HG02610 (cell line): ENCODE measurements at regions not wholly inside any gene's neighbourhood (a gene's known extent, or its start where the extent isn't known, plus 50 kb on each side); places are given as distances from the start of the nearest gene placed in this dataset.
"Not testable (repeated sequence)": the region's sequence is repeated elsewhere in the genome, so short reads cannot be mapped to it uniquely, and the experiment has no call there.

ENCODE experiments used
- ATAC-seq: cut with Tn5 transposase; IDR thresholded peaks from one replicate; pipeline ENCODE4 v1.9.1; 2021; ENCODE audit warnings: mild to moderate bottlenecking, moderate library complexity; ENCODE audit not compliant: unreplicated experiment

DNA sequence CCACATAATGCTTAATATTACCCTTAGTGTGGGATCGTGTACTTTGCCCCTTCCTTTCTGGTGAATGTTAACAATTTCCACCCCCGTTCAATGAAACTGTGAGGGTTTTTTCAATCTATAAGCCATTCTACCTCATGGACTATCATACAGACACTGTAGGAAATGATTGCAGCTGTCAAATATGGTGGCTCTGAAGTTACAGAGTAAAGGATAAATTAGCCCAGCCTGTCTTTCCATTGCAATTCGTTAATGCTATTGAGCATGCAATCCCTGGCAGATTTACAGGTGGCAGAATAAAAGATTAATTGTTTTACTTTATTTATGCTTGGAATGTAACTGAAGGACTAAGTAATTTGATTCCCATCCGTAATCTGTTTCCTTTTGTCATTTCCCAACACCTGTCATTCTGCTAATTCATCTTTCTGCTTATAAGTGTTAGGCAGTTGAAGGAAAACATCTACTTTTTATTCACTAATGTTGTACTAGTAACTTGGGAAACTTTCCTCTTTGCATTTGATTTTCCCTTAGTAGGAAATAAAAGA is 1211.6 kb upstream of the LRRN3 start:
- no peak for ATAC-seq

DNA sequence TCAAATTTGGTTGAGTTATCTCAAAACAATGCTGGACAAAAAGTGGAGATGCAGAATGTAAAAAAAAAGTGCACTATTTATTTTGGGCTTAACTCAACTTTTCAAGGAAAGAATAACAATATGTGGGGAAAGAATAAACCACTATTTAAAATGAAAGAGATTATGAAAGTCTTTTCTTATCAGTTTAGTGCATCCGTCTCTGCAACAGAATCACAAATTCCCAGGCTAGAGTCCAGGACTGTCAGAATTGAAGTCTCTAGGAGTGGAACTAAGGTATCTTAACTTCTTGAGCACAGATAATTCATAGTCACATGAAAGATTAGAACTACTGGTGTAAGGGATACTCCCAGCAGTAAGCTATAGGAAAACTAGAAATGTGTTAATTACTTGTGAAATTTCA is 1200.3 kb upstream of the LRRN3 start:
- no peak for ATAC-seq

DNA sequence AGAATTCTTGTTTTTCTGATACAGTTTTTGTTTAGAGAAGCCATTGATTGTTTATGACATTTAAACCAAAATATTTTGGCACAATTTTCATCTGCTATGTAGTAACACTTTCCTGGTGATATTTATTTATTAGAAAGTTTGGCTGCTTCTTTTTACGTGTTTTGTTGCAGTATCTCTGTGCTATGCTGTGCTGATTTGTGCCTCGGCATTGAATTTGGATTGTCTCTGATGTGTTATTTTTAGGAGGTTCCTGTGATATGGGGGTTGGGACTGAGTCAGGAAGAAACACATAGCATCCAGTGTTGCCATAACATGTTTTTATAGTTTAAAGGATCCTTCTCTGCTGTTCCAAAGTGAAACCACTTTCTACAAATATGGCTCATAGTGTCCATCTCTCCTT is 1197.7 kb upstream of the LRRN3 start:
- ATAC-seq, result no peak

DNA sequence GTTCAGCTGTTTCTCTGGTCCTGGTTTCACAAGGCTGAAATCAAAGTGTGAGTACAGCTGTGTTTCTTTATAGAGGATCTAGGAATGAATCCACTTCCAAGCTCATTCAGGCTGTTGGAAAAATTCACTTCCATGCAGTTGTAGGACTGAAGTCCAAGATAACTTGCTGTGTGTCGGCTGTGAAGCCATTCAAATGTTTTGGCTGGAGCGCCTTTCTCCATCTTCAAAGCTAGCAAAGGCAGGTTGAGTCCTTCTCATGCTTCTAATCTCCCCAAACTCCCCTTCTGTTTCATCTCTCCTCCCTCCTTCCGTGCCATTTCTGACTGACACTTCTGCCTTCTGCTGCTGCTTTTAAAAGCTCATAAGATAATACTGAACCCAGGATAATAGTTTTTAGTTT is 1195.4 kb upstream of the LRRN3 start:
- no peak for ATAC-seq

DNA sequence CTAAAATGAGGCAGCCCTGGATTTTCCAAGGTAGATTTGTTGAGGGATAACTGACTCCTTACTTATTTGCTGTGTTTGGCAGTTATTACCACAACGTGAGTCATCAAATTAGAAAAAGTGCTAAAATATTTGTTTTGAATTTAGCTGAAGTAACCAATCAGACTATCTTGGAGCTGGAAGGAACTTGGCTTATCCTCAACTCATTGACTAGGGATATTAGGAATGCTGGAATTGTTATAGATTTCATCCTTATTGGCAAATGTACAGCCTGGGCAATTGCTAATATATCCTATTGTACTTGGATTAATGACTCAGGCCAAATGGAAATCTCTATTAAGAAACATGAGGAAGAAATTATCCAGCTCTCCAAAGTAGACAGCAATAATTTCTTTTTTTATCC is 1189.0 kb upstream of the LRRN3 start:
- ATAC-seq, result no peak

DNA sequence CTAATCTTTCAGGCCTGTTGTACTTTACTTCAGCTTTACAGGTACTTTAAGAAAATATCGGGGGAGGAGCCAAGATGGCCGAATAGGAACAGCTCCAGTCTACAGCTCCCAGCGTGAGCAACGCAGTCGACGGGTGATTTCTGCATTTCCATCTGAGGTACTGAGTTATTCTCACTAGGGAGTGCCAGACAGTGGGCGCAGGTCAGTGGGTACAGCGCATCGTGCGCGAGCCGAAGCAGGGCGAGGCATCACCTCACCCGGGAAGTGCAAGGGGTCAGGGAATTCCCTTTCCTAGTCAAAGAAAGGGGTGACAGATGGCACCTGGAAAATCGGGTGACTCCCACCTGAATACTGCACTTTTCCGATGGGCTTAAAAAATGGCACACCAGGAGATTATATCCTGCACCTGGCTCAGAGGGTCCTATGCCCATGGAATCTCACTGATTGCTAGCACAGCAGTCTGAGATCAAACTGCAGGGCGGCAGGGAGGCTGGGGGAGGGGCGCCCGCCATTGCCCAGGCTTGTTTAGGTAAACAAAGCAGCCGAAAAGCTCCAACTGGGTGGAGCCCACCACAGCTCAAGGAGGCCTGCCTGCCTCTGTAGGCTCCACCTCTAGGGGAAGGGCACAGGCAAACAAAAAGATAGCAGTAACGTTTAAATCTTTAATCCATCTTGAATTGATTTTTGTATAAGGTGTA is 1185.4 kb upstream of the LRRN3 start:
- not testable (repeated sequence) for ATAC-seq

DNA sequence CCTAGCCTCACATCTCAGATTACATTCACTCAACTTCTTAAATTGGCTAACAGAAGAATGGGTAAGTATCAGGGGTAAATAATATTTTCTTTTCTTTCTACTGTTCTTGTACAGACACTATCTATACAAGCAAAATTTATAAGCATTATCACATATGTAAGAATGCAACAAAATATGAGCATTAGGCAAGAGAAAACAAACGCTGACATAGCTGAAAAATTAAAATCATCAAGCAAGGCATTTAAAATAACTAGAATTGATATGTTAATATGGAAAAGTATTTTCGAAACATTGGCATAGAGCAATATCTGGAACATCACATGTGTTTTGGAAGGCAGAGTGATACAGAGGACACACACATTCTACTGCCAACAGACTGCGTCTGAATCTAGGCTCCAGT is 1175.3 kb upstream of the LRRN3 start:
- no peak for ATAC-seq

DNA sequence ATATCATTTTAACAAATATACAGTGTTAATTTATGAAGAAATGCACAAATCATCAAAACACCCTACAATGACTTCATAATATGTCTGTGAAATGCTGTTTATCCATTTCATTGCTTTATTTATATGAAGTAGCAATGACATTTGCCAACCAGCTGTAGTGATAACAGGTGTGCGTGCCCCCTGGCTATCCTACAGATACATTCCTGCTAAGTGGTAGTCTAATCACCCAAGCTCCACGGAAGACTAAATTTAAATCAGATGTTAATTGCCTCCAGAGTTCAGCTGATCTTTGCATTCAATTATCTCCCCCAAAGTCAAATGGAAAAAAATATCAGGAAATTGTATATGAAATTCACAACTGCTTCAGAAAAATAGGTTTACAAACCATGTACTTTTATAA is 1164.2 kb upstream of the LRRN3 start:
- ATAC-seq, result no peak

DNA sequence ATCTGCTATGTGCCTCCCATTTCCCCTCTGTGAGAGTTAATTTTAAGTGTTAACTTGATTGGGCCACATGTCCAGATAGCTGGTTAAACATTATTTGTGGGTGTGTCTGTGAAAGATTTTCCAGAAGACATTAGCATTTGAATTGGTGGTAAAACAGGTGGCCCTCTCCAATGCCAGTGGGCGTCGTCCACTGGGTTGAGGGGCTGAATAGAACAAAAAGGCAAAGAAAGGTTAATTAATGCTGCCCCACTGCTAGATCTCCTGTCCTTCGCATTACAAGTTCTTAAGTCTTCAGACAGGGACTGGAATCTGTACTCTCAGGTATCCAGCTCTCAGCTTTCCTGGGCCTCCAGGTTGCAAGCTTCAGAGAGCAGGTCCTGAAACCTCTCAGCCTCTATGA is 1160.9 kb upstream of the LRRN3 start:
- ATAC-seq, result no peak

DNA sequence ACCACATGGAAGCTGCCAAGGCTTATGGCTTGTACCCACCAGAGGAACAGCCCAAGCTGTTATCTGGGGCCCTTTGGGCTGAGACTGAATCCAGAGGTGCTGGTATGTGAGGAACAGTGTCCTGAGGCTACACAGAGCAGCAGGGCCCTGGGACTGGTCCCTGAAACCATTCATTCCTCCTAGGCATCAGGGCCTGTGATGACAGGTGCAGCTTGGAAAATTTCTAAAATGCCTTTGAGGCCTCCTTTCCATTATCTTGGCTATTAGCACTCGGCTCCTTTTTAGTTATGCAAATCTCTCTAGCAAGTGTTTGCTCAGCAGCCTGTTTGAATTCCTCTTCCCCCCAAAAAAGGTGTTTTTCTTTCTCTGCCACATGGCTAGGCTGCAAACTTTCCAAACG is 1151.7 kb upstream of the LRRN3 start:
- ATAC-seq, result no peak

DNA sequence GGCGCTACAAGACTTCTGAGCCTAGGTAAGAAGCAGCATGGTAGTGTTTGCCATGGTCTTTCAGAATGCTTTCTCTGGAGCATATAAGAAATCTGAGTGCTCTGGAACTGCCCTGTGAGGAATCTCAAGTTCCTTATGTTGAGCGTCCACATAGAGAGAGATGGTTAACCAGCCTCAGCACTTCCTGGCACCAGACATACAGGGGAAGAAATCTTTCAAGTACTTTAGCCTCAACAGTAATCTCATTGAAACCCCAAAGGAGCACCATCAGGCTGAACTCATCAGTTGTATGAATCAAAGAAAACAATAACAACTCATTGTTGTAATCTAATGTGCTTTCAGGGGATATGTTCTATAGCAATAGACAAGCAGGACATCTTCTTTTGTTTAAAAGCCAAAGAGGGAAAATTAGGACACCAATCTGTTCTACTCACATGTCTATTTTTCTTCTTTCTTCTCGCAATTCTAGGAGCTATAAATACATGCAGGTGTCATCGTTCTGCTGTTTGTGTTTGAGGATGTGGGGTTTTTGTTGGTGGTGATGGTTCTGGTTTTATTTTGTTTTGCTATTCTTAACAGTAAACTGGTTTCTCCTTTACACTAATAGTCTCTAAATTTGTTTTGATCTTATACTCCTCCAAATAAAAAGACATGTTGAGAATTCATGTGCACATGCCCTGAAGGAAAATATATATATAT is 1145.0 kb upstream of the LRRN3 start:
- ATAC-seq, result no peak

DNA sequence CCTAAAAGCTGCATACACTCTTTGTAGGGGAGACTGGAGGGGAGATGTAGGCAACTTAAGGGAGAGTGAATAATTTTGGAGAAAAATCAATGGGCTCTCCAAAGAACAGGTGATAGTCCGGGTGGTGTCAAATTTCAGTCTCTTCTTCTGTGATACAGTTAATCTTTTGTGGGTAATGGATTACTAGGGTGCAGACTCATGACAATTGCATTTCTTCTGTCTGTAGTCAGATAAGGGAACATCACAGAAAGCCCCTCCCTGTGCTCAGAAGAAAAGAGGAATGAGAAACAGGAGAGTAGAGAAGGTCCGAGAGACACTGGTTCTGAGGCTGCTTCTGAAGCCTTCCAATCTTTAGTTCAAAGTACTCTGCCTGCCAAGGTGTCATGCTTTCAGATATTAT is 1140.7 kb upstream of the LRRN3 start:
- no peak for ATAC-seq

DNA sequence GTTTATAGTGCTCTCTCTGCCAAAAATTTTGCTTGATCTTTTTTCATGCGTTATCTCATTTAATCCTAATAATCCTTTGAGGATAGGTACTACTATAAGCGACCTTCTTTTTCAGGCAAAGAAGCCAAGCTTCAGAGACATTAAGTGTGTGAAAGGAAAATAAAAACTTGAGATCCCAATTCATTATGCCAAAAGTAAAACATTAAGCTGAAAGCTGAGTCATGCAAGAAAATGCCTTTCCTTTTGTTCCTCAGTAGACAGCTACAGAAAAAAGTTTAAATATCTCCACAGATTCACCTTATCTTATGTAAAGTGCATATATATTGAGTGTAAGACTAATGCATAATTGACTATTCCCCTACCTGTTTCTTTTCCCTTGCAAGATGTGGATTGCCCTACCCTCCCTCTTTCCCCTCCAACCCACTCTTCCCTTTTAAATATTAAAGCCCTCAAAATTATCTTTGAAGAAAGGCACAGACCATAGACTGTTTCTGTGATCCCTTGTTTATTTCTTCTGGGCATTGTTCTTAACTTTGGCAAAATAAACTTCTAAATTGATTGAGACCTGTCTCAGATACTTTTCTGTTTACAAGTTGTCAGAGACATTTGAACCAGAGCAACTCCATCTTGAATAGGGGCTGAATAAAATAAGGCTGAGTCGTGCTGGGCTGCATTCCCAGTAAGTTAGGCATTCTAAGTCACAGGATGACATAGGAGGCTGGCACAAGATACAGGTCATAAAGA is 1139.9 kb upstream of the LRRN3 start:
- ATAC-seq, result no peak

DNA sequence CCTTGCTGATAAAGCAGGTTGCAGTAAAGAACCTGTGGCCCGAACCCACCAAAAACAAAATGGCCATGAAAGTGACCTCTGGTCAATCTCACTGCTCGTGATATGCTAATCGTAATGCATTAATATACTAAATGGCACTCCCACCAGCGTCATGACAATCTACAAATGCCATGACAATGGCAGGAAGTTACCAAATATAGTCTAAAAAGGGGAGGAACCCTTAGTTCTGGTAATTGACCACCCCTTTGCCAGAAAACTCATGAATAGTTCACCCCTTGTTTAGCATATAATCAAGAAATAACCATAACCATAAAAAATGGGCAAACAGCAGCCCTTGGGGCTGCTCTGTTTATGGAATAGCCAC is 1139.4 kb upstream of the LRRN3 start:
- ATAC-seq, result no peak

DNA sequence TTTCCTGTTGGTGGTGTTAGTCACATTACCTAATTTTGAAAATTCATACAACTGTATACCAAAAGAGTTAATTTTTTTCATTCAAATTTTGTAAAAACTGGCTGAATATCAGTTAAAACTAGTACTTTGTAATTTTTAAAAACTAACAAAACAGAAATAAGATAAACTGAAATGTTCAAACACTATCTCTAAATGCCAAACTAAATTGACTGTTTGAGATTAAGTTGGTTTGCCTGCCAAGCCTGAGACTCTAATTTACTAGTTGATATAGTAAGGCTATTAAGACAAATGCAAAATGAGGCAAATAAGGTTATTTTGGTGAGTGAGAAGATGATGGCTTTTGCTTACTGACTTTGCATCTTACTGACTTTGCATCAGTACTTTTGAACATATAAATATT is 1134.9 kb upstream of the LRRN3 start:
- no peak for ATAC-seq

DNA sequence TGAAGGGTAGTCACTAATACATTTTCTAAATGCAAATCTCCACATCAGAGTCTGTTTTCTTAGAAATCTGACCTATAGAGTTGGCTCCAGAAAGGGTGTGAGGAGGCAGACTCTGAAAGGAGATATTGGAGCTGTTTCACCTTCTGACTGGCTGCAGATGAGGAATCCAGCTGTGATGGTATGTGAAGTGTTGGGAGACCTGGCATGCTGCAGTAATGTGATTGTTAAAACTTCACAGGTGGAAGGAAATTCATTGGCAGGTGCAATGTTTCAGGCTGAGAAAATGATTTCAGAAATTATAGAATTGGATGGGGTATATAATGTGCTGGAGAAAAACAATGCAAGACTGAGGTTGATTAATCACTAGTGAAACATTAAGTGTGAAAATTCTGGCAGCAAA is 1134.0 kb upstream of the LRRN3 start:
- ATAC-seq, result no peak

DNA sequence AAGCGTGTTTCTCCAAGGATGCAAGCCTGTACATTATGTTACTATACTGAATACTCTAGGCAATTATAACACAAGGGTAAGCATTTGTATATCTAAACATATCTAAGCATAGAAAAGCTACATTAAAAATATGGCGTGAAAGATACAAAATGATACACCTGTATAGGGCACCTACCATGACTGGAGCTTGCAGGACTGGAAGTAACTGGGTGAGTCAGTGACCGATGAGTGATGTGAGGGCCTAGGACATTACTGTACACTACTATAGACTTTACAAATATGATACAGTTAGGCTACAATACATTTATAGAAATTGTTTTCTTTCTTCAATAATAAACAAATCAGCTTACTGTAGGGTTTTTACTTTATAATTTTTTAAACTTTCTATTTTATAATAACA is 1127.2 kb upstream of the LRRN3 start:
- ATAC-seq, result no peak

DNA sequence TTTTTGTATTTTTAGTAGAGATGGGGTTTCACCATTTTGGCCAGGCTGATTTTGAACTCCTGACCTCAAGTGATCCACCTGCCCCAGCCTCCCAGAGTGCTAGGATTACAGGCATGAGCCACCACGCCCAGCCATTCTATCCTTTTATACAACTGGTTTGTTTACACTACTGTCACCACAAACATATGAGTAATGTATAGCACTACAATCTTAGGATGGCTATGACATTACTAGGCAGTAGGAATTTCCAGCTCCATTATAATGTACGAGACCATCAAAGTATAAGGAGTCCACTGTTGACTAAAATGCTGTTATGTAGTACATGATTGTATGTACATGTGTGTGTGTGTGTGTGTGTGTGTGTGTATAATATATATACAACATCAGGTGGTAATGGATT is 1126.1 kb upstream of the LRRN3 start:
- ATAC-seq, result no peak

DNA sequence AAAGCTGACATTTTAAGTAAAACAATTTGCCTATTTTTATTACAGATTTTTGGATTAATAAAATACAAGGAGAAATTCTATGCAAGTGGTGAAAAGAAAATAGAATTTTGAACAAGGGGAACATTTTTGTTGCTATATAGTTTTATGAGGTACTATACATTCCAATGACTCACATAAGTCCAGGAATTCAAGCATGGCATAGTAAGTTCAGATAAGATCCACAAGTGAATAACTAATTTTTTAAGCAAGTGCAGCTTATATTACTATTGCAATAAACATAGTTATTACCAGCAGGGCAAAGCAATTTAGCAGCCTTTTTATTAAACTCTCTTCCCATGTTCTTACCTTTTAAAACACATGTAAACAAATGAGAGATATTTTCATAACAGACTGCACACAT is 1123.5 kb upstream of the LRRN3 start:
- no peak for ATAC-seq

DNA sequence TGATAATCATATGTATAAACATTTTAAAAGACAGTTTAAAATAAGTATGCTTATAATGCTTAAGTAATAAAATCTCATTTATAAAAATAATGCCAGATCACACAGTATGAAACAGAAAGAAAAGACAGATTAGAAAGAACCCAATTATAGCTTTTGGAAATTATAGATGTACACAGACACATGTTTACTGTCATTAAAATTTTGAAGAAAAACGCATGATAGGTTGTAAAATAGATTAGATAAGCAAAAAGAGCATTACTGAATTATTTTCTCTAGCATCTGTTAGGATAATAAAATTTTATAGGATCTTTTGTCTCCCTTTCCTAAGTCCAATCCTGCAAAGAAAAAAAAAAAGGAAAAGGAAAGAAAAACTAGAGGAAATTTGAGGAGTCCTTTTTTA is 1107.3 kb upstream of the LRRN3 start:
- no peak for ATAC-seq

DNA sequence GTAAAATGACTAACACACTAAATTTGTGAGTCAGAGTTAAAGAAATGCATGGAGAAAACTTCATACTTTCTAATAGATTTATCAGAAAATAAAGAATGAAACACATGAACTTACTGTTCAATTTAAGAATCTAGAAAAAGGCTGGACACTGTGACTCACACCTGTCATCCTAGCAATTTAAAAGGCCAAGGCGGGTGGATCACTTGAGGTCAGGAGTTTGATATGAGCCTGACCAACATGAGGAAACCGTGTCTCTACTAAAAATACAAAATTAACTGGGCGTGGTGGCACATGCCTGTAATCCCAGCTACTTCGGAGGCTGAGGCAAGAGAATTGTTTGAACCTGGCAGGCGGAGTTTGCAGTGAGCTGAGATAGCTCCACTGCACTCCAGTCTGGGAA is 1106.2 kb upstream of the LRRN3 start:
- ATAC-seq, result no peak

DNA sequence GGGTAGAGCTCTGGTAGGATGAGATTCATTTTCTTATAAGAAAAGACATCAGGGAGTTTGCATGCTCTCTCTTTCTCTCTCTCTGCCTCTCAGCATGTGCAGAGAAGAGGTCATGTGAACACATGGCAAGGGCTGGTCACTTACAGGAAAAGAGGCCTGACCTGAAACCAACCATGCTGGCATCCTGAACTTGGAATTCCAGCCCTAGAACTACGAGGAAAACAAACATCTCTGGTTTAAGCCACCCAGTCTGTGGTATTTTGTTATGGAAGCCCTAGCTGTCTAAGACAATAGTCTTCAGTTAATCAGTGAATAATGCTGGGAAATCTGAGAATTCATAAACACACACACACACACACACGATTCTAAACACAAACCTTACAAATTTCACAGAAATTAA is 1104.2 kb upstream of the LRRN3 start:
- no peak for ATAC-seq
